GM12874 (cell line): ENCODE measurements at regions not wholly inside any gene's neighbourhood (a gene's known extent, or its start where the extent isn't known, plus 50 kb on each side); places are given as distances from the start of the nearest gene placed in this dataset.

Experiments used
- TF ChIP-seq, protein P1 (sequence below): IDR thresholded peaks from 2 replicates; pipeline ENCODE4 v1.5.1; 2011; ENCODE audit warnings: low read depth, mild to moderate bottlenecking, control low read depth, low read length, moderate library complexity; ENCODE audit not compliant: insufficient read depth

DNA sequence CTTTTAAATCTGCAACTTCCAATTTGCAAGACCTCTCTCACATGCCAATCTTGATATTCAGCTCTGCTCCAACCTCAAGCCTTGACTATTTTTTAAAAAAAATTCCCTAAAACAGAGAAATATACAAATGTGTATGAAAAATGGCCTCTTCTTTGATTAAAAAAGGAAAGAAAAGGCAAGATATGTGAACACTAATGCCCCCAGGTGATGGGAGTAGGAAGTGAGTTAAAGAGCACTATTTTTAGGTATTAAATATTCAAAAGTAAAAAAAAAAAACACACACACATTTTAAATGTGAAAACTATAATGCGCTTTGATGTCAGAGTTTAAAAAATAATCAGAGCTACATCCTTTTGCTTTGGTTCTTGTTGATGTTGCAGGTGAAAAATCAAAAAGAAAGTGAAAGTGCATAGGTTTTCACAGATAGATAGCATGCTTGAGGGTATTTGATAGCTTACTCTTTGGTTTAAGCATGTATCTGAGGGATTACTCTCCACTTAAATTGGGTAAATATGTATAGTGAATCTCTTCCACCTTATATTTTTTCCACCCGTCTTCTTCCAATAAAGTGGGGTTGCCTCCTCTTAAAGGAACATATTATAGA, 406.0 kb upstream of the POU3F3 start:
- TF ChIP-seq, protein P1, sequence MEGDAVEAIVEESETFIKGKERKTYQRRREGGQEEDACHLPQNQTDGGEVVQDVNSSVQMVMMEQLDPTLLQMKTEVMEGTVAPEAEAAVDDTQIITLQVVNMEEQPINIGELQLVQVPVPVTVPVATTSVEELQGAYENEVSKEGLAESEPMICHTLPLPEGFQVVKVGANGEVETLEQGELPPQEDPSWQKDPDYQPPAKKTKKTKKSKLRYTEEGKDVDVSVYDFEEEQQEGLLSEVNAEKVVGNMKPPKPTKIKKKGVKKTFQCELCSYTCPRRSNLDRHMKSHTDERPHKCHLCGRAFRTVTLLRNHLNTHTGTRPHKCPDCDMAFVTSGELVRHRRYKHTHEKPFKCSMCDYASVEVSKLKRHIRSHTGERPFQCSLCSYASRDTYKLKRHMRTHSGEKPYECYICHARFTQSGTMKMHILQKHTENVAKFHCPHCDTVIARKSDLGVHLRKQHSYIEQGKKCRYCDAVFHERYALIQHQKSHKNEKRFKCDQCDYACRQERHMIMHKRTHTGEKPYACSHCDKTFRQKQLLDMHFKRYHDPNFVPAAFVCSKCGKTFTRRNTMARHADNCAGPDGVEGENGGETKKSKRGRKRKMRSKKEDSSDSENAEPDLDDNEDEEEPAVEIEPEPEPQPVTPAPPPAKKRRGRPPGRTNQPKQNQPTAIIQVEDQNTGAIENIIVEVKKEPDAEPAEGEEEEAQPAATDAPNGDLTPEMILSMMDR: no peak

DNA sequence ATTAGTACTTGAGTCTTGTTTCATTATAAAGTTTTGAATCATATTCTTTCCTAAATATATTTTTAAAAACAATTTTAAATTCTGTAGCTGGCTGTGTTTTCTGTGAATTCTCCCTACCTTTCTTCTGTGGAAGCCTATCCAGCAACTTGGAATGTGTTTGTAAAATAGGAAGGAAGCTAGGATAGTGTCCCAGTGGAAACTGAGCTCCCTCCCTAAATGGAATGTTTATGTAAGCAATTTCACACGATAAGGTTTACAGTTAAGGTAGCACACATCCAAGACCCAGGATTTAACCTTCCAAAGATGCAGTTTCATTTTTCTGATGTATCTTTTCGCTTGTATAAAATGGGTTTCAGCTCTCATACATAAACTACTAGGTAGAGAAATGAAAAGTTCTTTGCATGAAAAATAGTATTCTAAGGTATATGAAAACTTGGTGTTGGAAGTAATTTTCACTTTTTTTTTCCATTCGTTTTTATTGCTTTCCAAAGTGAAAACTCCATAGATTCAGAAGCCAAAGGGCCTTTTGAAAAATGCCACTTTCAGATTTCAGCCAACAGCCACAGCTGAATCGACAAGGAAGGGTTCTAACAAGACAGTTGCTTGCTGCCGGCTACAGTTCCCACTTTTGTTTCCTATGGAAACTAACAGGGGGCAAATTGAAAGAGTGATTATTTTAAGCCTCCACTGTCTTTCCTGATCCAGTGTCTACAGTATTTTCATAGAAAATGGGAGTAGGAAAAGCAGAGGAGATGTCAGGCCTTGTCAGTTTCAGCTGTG, 405.1 kb upstream of the POU3F3 start:
- TF ChIP-seq, protein P1: no peak

DNA sequence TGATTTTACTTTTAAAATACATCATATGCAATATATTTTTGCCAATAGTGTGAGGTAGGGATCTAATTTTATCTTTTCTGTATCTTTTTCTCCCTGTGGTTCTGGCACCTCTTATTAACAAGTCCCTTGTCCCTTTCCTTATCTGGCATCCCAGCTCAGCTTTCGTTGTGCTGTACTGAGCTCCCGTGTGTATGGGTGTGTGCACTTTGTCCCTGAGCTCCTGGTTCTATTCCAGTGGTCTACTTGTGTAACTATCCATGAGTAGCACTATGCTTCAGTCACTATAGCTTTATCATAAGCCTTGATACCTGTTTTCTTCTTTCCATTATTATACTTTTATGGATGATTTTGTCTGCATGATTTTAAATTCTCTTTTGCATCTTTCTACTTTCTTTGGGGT, 401.4 kb upstream of the POU3F3 start:
- TF ChIP-seq, protein P1: no peak

DNA sequence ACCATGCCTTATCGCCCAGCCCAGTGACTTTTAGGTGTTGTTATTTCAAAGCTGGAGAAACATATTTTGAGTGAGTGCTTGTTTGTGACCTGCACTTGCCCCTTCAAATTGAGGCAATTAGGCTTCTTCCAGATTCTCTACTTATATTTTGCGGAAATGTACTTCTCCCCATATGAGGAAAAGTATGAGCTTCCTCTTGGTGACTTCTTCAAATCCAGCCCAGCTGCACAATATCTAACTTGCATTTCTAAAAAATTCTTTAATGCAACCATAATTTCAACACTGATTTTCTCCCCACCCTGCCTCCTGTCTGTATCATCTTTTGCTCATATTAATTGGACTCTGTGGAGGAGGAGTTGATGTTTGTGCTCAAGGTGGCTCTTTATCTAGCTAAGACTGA, 391.2 kb upstream of the POU3F3 start:
- TF ChIP-seq, protein P1: no peak

DNA sequence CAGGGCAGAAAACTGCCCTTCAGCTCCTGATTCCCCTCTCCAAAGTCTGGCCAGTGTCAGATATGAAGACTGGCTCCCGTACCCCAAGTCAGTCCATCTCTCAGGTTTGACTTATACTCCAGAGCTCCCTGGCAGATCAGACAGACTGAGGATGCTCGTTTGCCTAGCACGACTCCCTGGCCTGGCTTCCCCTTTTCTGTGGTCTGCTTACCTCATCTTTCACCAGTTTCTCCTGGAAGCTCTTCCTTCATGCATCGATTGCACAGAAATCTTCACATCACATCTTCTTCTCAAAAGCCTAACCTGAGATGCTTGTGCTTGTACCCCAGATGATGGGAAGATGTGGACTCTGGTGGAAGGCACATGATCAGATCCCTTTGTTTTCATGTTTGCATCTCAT, 387.9 kb upstream of the POU3F3 start:
- TF ChIP-seq, protein P1: no peak

DNA sequence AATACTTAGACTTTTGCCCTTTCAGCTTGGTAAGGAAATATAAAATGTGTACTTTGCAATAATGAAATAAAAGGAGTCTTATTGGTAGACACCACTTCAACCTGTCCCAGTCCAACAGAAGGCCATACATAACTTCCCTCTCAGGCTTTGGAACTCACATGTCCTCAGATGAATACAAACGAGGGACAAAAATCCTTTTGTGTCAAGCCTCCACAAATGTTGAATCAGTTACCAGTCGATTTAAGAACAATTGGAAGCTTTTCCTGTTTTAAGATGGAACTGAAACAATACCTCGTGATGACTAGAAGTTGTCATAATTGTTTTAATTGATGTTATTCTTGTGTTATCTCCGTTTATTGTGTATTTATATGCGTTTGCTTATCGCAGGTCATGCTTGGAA, 385.1 kb upstream of the POU3F3 start:
- TF ChIP-seq, protein P1: no peak

DNA sequence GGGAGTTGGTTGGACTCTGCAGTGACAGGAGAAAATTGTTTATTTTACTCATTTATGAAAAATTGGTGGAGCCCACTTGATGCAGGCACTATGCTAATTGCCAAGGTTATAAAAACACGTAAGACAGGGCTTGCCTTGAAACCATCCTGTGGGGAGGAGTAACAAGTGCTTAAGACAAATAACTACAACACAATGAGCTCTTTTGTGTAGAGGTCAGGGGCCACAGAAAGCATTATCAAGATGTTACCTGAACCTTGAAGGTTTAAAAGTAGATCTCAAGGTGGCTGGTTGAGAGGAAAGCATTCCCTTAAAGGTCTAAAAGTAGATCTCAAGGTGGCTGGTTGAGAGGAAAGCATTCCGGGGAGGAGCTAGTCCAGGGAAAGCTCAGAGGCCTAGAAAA, 381.8 kb upstream of the POU3F3 start:
- TF ChIP-seq, protein P1: no peak
